Caki2 (cell line): ENCODE measurements at regions not wholly inside any gene's neighbourhood (a gene's known extent, or its start where the extent isn't known, plus 50 kb on each side); places are given as distances from the start of the nearest gene placed in this dataset.
"Not testable (repeated sequence)": the region's sequence is repeated elsewhere in the genome, so short reads cannot be mapped to it uniquely, and the experiment has no call there.

ENCODE experiments used
- DNase-seq: peaks from one replicate; pipeline ENCODE4 v3.0.0-alpha.2; 2015; ENCODE audit warnings: low read depth
- in situ Hi-C: cut with HindIII; loops from 2 replicates; pipeline ENCODE4 v1.10.0; 2016; ENCODE audit warnings: low sequenced_read_pairs, low pct_unique_long_range_greater_than_20kb, mixed read lengths

DNA sequence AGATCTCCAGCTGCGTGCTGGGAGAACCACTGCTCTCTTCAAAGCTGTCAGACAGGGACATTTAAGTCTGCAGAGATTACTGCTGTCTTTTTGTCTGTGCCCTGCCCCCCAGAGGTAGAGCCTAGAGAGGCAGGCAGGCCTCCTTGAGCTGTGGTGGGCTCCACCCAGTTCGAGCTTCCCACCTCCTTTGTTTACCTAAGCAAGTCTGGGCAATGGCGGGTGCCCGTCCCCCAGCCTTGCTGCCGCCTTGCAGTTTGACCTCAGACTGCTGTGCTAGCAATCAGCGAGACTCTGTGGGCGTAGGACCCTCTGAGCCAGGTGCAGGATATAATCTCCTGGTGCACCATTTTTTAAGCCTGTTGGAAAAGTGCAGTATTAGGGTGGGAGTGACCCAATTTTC is 128.6 kb downstream of the ACTR3 start:
- DNase-seq, in situ Hi-C loops: not testable (repeated sequence)

GRCh38 chr2:114020668-114021067 is 130.8 kb downstream of the ACTR3 start:
- in situ Hi-C loops = no loop called here
- DNase-seq = no peak

GRCh38 chr2:114022360-114023085 is 132.6 kb downstream of the ACTR3 start:
- in situ Hi-C loops = no loop called here
- DNase-seq = peak; percentile 82

GRCh38 chr2:114024326-114024725 is 134.4 kb downstream of the ACTR3 start:
- no peak for DNase-seq
- in situ Hi-C loops = no loop called here

- DNase-seq = no peak
- in situ Hi-C loops = no loop called here
Observed at GRCh38 chr2:114025030-114025429, 135.1 kb downstream of the ACTR3 start.

DNA sequence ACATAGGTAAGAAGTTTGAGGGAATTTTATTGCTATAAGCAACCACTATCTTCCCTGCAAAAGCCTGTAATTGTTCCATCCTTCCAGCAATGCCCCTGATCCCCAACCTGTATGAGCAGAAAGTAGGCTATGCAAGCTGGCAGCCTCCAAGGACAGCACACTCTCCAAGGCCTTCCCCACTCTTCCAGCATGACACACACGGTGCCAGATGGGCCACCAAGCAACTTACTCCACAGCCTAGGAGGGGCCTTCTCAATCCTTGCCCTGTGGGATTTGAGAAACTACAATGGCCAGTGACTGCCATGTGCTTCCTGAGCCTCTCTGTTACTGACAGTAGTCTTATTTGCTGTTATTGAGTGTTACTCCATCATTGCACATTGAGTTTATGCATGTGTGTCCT is 137.5 kb downstream of the ACTR3 start:
- DNase-seq = no peak
- in situ Hi-C loops = no loop called here

- in situ Hi-C loops = no loop called here
- no peak for DNase-seq
Observed at GRCh38 chr2:114031605-114032505, 142.0 kb downstream of the ACTR3 start.

DNA sequence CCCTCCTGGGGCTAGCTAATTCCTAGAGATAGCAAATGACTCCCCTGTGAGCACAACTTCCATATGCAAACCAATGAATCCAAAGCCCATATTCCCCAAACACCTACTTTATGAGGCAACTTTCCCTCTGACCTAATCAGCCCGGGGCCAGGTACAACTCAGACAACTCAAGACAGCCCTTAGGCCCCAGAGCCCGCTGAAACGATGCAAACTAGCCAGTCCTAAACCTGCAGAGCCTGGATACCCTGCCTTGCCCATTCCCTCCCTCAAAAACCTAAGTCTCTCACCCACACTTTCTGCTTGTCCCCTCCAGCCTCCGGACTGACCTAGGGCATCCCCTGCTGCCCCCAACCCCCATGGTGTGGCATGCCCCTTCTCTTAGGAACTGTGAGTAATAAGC is 142.8 kb downstream of the ACTR3 start:
- in situ Hi-C loops = no loop called here

GRCh38 chr2:114034742-114035141 is 144.9 kb downstream of the ACTR3 start:
- no peak for DNase-seq
- in situ Hi-C loops = no loop called here

More for the DNA sequence above, 142.8 kb downstream of the ACTR3 start:
- DNase-seq = no peak

DNA sequence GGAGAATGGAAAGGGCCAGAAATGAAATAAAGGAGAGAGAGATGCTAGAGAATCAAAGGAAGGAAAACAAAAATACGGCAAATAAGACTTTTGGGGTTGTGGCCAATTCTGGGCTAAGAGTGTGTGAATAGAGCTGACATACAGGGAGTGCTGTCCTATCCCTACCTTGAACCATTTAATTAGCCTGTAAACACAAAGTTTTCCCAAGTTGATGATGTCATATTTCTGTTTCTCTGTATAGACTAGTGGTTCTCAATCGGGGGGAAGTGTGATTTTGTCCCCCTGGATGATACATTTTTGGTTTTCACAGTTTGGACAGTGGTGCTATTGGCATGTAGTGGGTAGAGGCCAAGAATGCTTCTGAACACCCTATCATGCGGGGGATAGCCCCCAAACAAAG is 148.8 kb downstream of the ACTR3 start:
- DNase-seq = no peak
- in situ Hi-C loops = no loop called here

DNA sequence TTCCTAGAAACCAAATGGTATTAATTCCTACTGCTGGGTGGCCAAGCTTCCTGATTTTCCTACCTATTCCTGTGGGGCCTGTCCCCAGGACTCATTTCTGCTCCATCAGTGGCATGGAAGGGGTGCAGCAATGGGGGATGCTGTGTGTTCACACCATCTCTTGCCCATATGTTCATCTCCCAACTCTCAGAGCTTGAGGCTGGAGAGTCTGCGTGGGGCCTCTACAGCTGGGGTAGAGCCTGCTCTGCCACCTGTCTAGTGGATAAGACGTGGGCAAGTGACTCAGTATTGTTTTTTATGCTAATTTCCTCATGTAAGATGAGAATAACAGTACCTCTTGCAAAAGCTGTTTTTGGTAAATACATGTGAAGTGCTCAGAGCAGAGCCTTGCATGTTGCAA is 149.8 kb downstream of the ACTR3 start:
- in situ Hi-C loops = no loop called here

DNA sequence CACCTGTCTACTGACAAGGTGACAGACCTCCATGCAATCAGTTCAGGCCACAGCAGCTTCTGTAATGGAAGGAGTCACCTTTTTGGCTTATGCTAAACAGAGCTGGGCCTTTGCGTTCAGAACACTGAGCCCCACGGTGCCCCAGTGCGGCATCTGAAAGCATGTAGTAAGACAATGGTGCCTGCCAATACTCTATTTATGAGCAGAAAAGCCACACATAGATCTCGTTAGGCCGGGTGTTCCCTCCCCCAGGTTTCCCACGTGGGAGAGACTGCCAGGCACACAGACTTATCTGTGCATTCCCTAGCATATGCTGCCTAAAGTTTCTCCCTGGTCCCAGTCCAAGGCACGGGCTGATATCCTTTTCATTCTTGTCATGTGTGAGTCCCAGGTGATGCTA is 150.9 kb downstream of the ACTR3 start:
- in situ Hi-C loops = no loop called here
- DNase-seq = no peak

More for the DNA sequence above, 149.8 kb downstream of the ACTR3 start:
- no peak for DNase-seq

DNA sequence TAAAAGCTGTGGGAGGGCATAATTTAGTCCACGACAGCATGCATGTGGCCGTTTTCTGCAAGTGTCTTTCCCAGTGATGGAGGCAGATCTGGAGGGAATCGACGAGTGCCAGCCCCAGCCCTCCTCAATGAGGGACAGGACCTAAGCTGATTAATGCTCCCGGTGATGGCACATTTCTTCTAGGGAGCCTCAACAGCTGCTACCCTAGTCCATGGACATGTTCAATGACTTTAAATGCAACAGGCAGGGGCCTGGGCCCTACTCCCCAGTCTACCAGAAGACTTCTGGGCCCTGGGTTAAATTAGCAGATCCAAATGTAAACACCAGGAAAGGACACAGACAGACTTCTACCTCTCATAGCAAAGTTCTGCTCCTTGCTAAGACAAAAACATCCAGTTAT is 155.1 kb downstream of the ACTR3 start:
- DNase-seq = no peak
- in situ Hi-C loops = no loop called here

- in situ Hi-C loops = no loop called here
- DNase-seq = no peak
Observed at GRCh38 chr2:114046373-114046772, 156.5 kb downstream of the ACTR3 start.

DNA sequence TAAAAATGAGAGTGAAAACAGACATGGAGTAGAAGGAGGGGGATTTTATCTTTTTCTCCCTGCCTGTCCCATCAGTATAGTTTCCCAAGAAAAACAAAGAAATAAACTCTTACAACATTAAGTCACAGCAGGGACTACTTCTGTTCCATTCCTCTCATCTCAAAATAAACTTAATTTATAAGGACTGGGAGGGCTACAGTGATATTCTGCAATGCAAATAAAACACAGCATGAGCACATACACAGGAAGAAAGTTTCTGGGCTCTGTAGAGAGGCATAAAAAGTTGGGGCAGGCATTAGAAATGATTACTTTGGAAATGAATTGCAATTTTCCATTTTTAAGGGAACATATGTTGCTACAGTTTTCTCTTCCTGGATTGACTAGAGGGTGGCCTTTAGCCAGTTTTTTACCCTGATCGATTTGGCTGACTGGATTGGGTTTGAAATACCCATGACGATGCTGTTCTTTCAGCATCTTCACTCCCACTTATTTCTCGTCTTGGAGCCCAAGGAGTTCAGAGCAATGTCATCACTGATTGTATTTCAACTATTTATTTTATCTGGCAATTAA is 157.1 kb downstream of the ACTR3 start:
- no peak for DNase-seq

GRCh38 chr2:114049280-114049679 is 159.4 kb downstream of the ACTR3 start:
- in situ Hi-C loops = no loop called here

More for the DNA sequence above, 157.1 kb downstream of the ACTR3 start:
- in situ Hi-C loops = no loop called here

GRCh38 chr2:114049826-114050225 is 159.9 kb downstream of the ACTR3 start:
- in situ Hi-C loops = no loop called here
- DNase-seq = no peak

More at GRCh38 chr2:114049280-114049679, 159.4 kb downstream of the ACTR3 start:
- no peak for DNase-seq

GRCh38 chr2:114056294-114057143 is 166.6 kb downstream of the ACTR3 start:
- in situ Hi-C loops = no loop called here
- no peak for DNase-seq
